ENCODE measurements at regions not wholly inside any gene's neighbourhood (a gene's known extent, or its start where the extent isn't known, plus 50 kb on each side); places are given as distances from the start of the nearest gene placed in this dataset.
"Not testable (repeated sequence)": the region's sequence is repeated elsewhere in the genome, so short reads cannot be mapped to it uniquely, and the experiment has no call there.

- not testable (repeated sequence) for TF ChIP-seq POLR2A (IDR thresholded peaks at IDR 0.05; ENCODE audit: low read depth, low read length); NFE2L2 (IDR thresholded peaks at IDR 0.05; ENCODE audit: low read depth, low read length); CEBPB (IDR thresholded peaks at IDR 0.05; ENCODE audit: low read depth, low read length); ELK1 (IDR thresholded peaks at IDR 0.05; ENCODE audit: borderline replicate concordance, low read depth, low read length); MAFK (IDR thresholded peaks at IDR 0.05; ENCODE audit: low read depth, low read length); FOS (IDR thresholded peaks at IDR 0.05; ENCODE audit: low read depth, low read length); RCOR1 (IDR thresholded peaks at IDR 0.05; ENCODE audit: insufficient replicate concordance, low read length); RFX5 (IDR thresholded peaks at IDR 0.05; ENCODE audit: low read depth, low read length); MAZ (IDR thresholded peaks at IDR 0.05; ENCODE audit: borderline replicate concordance, low read depth, low read length); RAD21 (IDR thresholded peaks at IDR 0.05; ENCODE audit: low read length); CHD1 (IDR thresholded peaks at IDR 0.05; ENCODE audit: low read depth, low read length)
- TF ChIP-seq, protein P1, sequence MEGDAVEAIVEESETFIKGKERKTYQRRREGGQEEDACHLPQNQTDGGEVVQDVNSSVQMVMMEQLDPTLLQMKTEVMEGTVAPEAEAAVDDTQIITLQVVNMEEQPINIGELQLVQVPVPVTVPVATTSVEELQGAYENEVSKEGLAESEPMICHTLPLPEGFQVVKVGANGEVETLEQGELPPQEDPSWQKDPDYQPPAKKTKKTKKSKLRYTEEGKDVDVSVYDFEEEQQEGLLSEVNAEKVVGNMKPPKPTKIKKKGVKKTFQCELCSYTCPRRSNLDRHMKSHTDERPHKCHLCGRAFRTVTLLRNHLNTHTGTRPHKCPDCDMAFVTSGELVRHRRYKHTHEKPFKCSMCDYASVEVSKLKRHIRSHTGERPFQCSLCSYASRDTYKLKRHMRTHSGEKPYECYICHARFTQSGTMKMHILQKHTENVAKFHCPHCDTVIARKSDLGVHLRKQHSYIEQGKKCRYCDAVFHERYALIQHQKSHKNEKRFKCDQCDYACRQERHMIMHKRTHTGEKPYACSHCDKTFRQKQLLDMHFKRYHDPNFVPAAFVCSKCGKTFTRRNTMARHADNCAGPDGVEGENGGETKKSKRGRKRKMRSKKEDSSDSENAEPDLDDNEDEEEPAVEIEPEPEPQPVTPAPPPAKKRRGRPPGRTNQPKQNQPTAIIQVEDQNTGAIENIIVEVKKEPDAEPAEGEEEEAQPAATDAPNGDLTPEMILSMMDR (conservative IDR thresholded peaks at IDR 0.05; ENCODE audit: low read depth, low read length) = not testable (repeated sequence)
- TF ChIP-seq, protein P2, sequence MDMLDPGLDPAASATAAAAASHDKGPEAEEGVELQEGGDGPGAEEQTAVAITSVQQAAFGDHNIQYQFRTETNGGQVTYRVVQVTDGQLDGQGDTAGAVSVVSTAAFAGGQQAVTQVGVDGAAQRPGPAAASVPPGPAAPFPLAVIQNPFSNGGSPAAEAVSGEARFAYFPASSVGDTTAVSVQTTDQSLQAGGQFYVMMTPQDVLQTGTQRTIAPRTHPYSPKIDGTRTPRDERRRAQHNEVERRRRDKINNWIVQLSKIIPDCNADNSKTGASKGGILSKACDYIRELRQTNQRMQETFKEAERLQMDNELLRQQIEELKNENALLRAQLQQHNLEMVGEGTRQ (IDR thresholded peaks at IDR 0.05; ENCODE audit: low read depth, low read length) = not testable (repeated sequence)
These were observed 938.7 kb downstream of the NLGN4X start for GRCh38 chrX:5289949-5290348.

All from IMR-90 (cell line).